Astrocyte (in vitro differentiated cells and primary cell): ENCODE measurements at regions not wholly inside any gene's neighbourhood (a gene's known extent, or its start where the extent isn't known, plus 50 kb on each side); places are given as distances from the start of the nearest gene placed in this dataset.

Experiments used
- CTCF ChIP-seq: IDR thresholded peaks from 2 replicates; pipeline ENCODE4 v1.5.1; 2011; ENCODE audit warnings: low read depth, mild to moderate bottlenecking, inconsistent platforms, low read length, moderate library complexity; ENCODE audit not compliant: insufficient read depth
- EZH2 ChIP-seq: IDR thresholded peaks from 2 replicates; pipeline ENCODE4 v1.6.1; 2012; ENCODE audit warnings: mild to moderate bottlenecking, low read length, inconsistent platforms; ENCODE audit not compliant: insufficient read depth

- TF ChIP-seq EZH2 (no peak), CTCF (no peak)
Measured at GRCh38 chr14:66133666-66134065, 352.5 kb upstream of the CCDC196 start.
